ENCODE measurements at regions not wholly inside any gene's neighbourhood (a gene's known extent, or its start where the extent isn't known, plus 50 kb on each side); places are given as distances from the start of the nearest gene placed in this dataset.
A peak's percentile ranks its signal among the peaks of the same experiment; 100 is the strongest.
"Not testable (repeated sequence)": the region's sequence is repeated elsewhere in the genome, so short reads cannot be mapped to it uniquely, and the experiment has no call there.

- TF ChIP-seq CTCF (IDR thresholded peaks at IDR 0.05) = peak; percentile 44
- Mint-ChIP-seq H3K36me3 (ENCODE audit: low read depth) (no peaks in the 10 kb centered on the region), H3K27me3 (ENCODE audit: low read depth, poor library complexity) (peaks cover 9% of the 10 kb centered on the region), H3K4me1 (no peaks in the 10 kb centered on the region), H3K9me3 (peaks cover 16% of the 10 kb centered on the region), H3K27ac (no peak overlapping the region), H3K4me3 (no peak overlapping the region)
- no peak for DNase-seq
Measured at GRCh38 chr11:7143908-7144307, 55.1 kb downstream of the RBMXL2 start.

- not testable (repeated sequence) for H3K27me3 Mint-ChIP-seq (ENCODE audit: low read depth, poor library complexity); H3K4me3 Mint-ChIP-seq
Measured at GRCh38 chr11:7150104-7150503, 61.3 kb downstream of the RBMXL2 start.

GRCh38 chr11:7154881-7155361 lies 66.1 kb downstream of the RBMXL2 start:
- Mint-ChIP-seq H3K27ac (no peak overlapping the region), H3K4me1 (no peaks in the 10 kb centered on the region), H3K4me3 (no peak overlapping the region), H3K9me3 (peaks cover 3% of the 10 kb centered on the region), H3K36me3 (ENCODE audit: low read depth) (no peaks in the 10 kb centered on the region), H3K27me3 (ENCODE audit: low read depth, poor library complexity) (peaks cover 6% of the 10 kb centered on the region)
- no peak for DNase-seq
- TF ChIP-seq CTCF (IDR thresholded peaks at IDR 0.05) = no peak

More at GRCh38 chr11:7150104-7150503, 61.3 kb downstream of the RBMXL2 start:
- not testable (repeated sequence) for H3K4me1 Mint-ChIP-seq; H3K36me3 Mint-ChIP-seq (ENCODE audit: low read depth); DNase-seq; H3K27ac Mint-ChIP-seq
- peaks cover 30% of the 10 kb centered on the region for H3K9me3 Mint-ChIP-seq

GRCh38 chr11:7160814-7161489 lies 72.2 kb downstream of the RBMXL2 start:
- Mint-ChIP-seq H3K27ac (no peak overlapping the region), H3K9me3 (no peaks in the 10 kb centered on the region), H3K36me3 (ENCODE audit: low read depth) (no peaks in the 10 kb centered on the region), H3K4me1 (no peaks in the 10 kb centered on the region), H3K4me3 (no peak overlapping the region), H3K27me3 (ENCODE audit: low read depth, poor library complexity) (peaks cover 12% of the 10 kb centered on the region)
- no peak for TF ChIP-seq CTCF (IDR thresholded peaks at IDR 0.05)
- no peak for DNase-seq

GRCh38 chr11:7165911-7166310 lies 77.1 kb downstream of the RBMXL2 start:
- Mint-ChIP-seq H3K36me3 (ENCODE audit: low read depth) (no peaks in the 10 kb centered on the region), H3K27ac (no peak overlapping the region), H3K27me3 (ENCODE audit: low read depth, poor library complexity) (peaks cover 9% of the 10 kb centered on the region), H3K9me3 (no peaks in the 10 kb centered on the region), H3K4me1 (no peaks in the 10 kb centered on the region), H3K4me3 (no peak overlapping the region)
- DNase-seq = no peak
- no peak for TF ChIP-seq CTCF (IDR thresholded peaks at IDR 0.05)

- TF ChIP-seq CTCF (IDR thresholded peaks at IDR 0.05) = no peak
- peaks cover 9% of the 10 kb centered on the region for H3K27me3 Mint-ChIP-seq (ENCODE audit: low read depth, poor library complexity)
- no peaks in the 10 kb centered on the region for H3K9me3 Mint-ChIP-seq
- no peak overlapping the region for H3K4me3 Mint-ChIP-seq
- DNase-seq = no peak
- H3K4me1 Mint-ChIP-seq = no peaks in the 10 kb centered on the region
- H3K27ac Mint-ChIP-seq = no peak overlapping the region
- no peaks in the 10 kb centered on the region for H3K36me3 Mint-ChIP-seq (ENCODE audit: low read depth)
Measured at GRCh38 chr11:7167976-7168740, 79.4 kb downstream of the RBMXL2 start.

Measured in nephron progenitor cell (in vitro differentiated cells).